ENCODE measurements at regions not wholly inside any gene's neighbourhood (a gene's known extent, or its start where the extent isn't known, plus 50 kb on each side); places are given as distances from the start of the nearest gene placed in this dataset.

DNA sequence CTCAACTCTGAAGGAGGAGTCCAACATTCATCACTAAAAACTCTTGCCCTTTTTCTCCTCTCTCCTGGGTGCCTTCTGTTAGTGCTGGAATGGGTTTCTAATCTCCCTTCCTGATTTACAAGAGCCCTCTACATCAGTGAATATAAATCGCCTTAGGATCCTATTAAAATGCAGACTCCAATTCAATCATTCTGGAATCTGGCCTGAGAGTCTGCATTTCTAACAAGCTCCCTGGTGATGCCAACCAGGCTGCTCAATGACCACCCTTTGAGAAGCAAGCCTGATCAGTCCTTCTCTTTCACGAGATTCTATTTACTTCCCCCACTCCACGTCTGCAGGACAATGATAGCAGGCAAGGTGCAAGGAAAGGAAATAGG, 72.8 kb upstream of the E2F3 start:
- peaks cover 9% of the 10 kb centered on the region for H3K4me1 Mint-ChIP-seq
- no peaks in the 10 kb centered on the region for H3K27me3 ChIP-seq (ENCODE audit: insufficient read depth)
- no peaks in the 10 kb centered on the region for H3K36me3 Mint-ChIP-seq (ENCODE audit: low read depth)
- H3K9me2 ChIP-seq (ENCODE audit: insufficient read depth): no peaks in the 10 kb centered on the region
- peaks cover 2% of the 10 kb centered on the region for H3K27me3 Mint-ChIP-seq (ENCODE audit: insufficient read depth, low read depth, poor library complexity)
- no peak overlapping the region for H3K4me3 Mint-ChIP-seq
- ATAC-seq: 0 out of 3 replicates have a peak, but pooled peaks have one; percentile 23
- H3K27ac ChIP-seq (ENCODE audit: low read depth): no peak overlapping the region
- no peaks in the 10 kb centered on the region for H3K79me2 ChIP-seq (replicated peaks; ENCODE audit: insufficient read depth)
- H4K20me1 ChIP-seq (replicated peaks; ENCODE audit: insufficient read depth): no peaks in the 10 kb centered on the region
- no peak overlapping the region for H3K27ac Mint-ChIP-seq
- H3K4me1 ChIP-seq (ENCODE audit: insufficient read depth): peaks cover 6% of the 10 kb centered on the region; the same call in 1 of the 2 replicates
- no peaks in the 10 kb centered on the region for H3K9me3 Mint-ChIP-seq
- no peak overlapping the region for H3K4me3 ChIP-seq
- TF ChIP-seq ZNF331 (CRISPR knock-in tag; IDR thresholded peaks at IDR 0.05; ENCODE audit: low read depth): no peak
- TF ChIP-seq ZNF462 (CRISPR knock-in tag; IDR thresholded peaks at IDR 0.05): no peak
- TF ChIP-seq, protein P1, sequence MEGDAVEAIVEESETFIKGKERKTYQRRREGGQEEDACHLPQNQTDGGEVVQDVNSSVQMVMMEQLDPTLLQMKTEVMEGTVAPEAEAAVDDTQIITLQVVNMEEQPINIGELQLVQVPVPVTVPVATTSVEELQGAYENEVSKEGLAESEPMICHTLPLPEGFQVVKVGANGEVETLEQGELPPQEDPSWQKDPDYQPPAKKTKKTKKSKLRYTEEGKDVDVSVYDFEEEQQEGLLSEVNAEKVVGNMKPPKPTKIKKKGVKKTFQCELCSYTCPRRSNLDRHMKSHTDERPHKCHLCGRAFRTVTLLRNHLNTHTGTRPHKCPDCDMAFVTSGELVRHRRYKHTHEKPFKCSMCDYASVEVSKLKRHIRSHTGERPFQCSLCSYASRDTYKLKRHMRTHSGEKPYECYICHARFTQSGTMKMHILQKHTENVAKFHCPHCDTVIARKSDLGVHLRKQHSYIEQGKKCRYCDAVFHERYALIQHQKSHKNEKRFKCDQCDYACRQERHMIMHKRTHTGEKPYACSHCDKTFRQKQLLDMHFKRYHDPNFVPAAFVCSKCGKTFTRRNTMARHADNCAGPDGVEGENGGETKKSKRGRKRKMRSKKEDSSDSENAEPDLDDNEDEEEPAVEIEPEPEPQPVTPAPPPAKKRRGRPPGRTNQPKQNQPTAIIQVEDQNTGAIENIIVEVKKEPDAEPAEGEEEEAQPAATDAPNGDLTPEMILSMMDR (conservative IDR thresholded peaks at IDR 0.05; ENCODE audit: low read depth in 2 of 2): no peak
- TF ChIP-seq, protein P2, sequence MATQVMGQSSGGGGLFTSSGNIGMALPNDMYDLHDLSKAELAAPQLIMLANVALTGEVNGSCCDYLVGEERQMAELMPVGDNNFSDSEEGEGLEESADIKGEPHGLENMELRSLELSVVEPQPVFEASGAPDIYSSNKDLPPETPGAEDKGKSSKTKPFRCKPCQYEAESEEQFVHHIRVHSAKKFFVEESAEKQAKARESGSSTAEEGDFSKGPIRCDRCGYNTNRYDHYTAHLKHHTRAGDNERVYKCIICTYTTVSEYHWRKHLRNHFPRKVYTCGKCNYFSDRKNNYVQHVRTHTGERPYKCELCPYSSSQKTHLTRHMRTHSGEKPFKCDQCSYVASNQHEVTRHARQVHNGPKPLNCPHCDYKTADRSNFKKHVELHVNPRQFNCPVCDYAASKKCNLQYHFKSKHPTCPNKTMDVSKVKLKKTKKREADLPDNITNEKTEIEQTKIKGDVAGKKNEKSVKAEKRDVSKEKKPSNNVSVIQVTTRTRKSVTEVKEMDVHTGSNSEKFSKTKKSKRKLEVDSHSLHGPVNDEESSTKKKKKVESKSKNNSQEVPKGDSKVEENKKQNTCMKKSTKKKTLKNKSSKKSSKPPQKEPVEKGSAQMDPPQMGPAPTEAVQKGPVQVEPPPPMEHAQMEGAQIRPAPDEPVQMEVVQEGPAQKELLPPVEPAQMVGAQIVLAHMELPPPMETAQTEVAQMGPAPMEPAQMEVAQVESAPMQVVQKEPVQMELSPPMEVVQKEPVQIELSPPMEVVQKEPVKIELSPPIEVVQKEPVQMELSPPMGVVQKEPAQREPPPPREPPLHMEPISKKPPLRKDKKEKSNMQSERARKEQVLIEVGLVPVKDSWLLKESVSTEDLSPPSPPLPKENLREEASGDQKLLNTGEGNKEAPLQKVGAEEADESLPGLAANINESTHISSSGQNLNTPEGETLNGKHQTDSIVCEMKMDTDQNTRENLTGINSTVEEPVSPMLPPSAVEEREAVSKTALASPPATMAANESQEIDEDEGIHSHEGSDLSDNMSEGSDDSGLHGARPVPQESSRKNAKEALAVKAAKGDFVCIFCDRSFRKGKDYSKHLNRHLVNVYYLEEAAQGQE (IDR thresholded peaks at IDR 0.05; ENCODE audit: unreplicated experiment): no peak
- TF ChIP-seq EZH2 (IDR thresholded peaks at IDR 0.05; ENCODE audit: low read depth, unreplicated experiment): no peak
- TF ChIP-seq POLR2AphosphoS5 (IDR thresholded peaks at IDR 0.05; ENCODE audit: low read depth): no peak
- no peak for TF ChIP-seq NANOG (IDR thresholded peaks at IDR 0.05; ENCODE audit: borderline replicate concordance)
- TF ChIP-seq JUNB (IDR thresholded peaks at IDR 0.05; ENCODE audit: unreplicated experiment): no peak
- TF ChIP-seq STAT1 (IDR thresholded peaks at IDR 0.05; ENCODE audit: unreplicated experiment): no peak
- H3F3A ChIP-seq (replicated peaks; ENCODE audit: low read depth): no peaks in the 10 kb centered on the region
- H3K36me3 ChIP-seq (ENCODE audit: insufficient read depth): no peaks in the 10 kb centered on the region
- no peak for DNase-seq (ENCODE audit: low spot score)
- H3K4me2 ChIP-seq: peak overlapping the region; percentile 23; the same call in 1 of the 2 replicates
- no peak overlapping the region for H2AFZ ChIP-seq
